GM23338 (cell line): ENCODE measurements at regions not wholly inside any gene's neighbourhood (a gene's known extent, or its start where the extent isn't known, plus 50 kb on each side); places are given as distances from the start of the nearest gene placed in this dataset.

Source experiments
- ATAC-seq: fragments of 200-7000 bp; cut with Tn5 transposase; 3 replicates; pipeline ENCODE4 v1.9.1; 2020
- DNase-seq: peaks from one replicate; pipeline ENCODE4 v3.0.0-alpha.2; 2015; ENCODE audit warnings: low spot score
- H2AFZ ChIP-seq: fragments of 200-600 bp; sonication (generic); 2 replicates; pipeline ENCODE4 v1.8.0; 2016; ENCODE audit warnings: antibody characterized with exemption, mild to moderate bottlenecking, moderate library complexity
- H3F3A ChIP-seq: fragments of 200-600 bp; sonication (generic); replicated peaks from 2 replicates; pipeline ENCODE4 v1.8.0; 2017; ENCODE audit warnings: antibody characterized with exemption, mixed run types, low read depth
- H3K27ac ChIP-seq: fragments of 200-600 bp; sonication (generic); 2 replicates; pipeline ENCODE4 v1.6.1; 2016; ENCODE audit warnings: low read depth
- H3K27me3 ChIP-seq: fragments of 200-600 bp; sonication (generic); 2 replicates; pipeline ENCODE4 v1.8.0; 2016; ENCODE audit warnings: mild to moderate bottlenecking, mixed run types, moderate library complexity; ENCODE audit not compliant: insufficient read depth
- H3K36me3 ChIP-seq: fragments of 200-600 bp; sonication (generic); 2 replicates; pipeline ENCODE4 v1.8.0; 2016; ENCODE audit warnings: mild to moderate bottlenecking; ENCODE audit not compliant: insufficient read depth
- H3K4me1 ChIP-seq: fragments of 200-600 bp; sonication (generic); 2 replicates; pipeline ENCODE4 v1.8.0; 2016; ENCODE audit warnings: mild to moderate bottlenecking, moderate library complexity; ENCODE audit not compliant: insufficient read depth
- H3K4me2 ChIP-seq: fragments of 200-600 bp; sonication (generic); 2 replicates; pipeline ENCODE4 v1.7.1; 2017; ENCODE audit warnings: mixed run types
- H3K4me3 ChIP-seq: fragments of 200-600 bp; sonication (generic); 2 replicates; pipeline ENCODE4 v1.6.1; 2016; ENCODE audit warnings: mixed run types
- H3K79me2 ChIP-seq: fragments of 200-600 bp; sonication (generic); replicated peaks from 2 replicates; pipeline ENCODE4 v1.8.0; 2017; ENCODE audit warnings: mild to moderate bottlenecking; ENCODE audit not compliant: insufficient read depth
- H3K9me2 ChIP-seq: fragments of 200-600 bp; sonication (generic); 2 replicates; pipeline ENCODE4 v1.8.0; 2017; ENCODE audit not compliant: insufficient read depth
- H4K20me1 ChIP-seq: fragments of 200-600 bp; sonication (generic); replicated peaks from 2 replicates; pipeline ENCODE4 v1.8.0; 2017; ENCODE audit warnings: mild to moderate bottlenecking; ENCODE audit not compliant: insufficient read depth
- H3K27ac Mint-ChIP-seq: 2 replicates; pipeline ENCODE4 v1.8.0; 2020; ENCODE audit warnings: inconsistent platforms, mild to moderate bottlenecking, moderate library complexity, mixed read lengths
- H3K27me3 Mint-ChIP-seq: 3 replicates; pipeline ENCODE4 v1.8.0; 2022; ENCODE audit warnings: low read depth, mild to moderate bottlenecking, moderate library complexity, mixed read lengths, inconsistent platforms; ENCODE audit not compliant: insufficient read depth, poor library complexity
- H3K36me3 Mint-ChIP-seq: 3 replicates; pipeline ENCODE4 v1.8.0; 2021; ENCODE audit warnings: low read depth, mild to moderate bottlenecking, inconsistent platforms, moderate library complexity, mixed read lengths
- H3K4me1 Mint-ChIP-seq: 3 replicates; pipeline ENCODE4 v1.8.0; 2020; ENCODE audit warnings: mild to moderate bottlenecking, inconsistent platforms, mixed read lengths
- H3K4me3 Mint-ChIP-seq: 3 replicates; pipeline ENCODE4 v1.8.0; 2021; ENCODE audit warnings: moderate library complexity, mild to moderate bottlenecking, inconsistent platforms, mixed read lengths
- H3K9me3 Mint-ChIP-seq: 3 replicates; pipeline ENCODE4 v1.8.0; 2020; ENCODE audit warnings: moderate library complexity, mild to moderate bottlenecking, inconsistent platforms, mixed read lengths
- CREB1 ChIP-seq: fragments of 250-450 bp; sonication (Bioruptor Pico); IDR thresholded peaks from 2 replicates; pipeline ENCODE4 v1.5.0; 2020; ENCODE audit warnings: low read depth, mild to moderate bottlenecking, moderate library complexity
- EZH2 ChIP-seq: fragments of 200-600 bp; sonication (generic); IDR thresholded peaks from one replicate; pipeline ENCODE4 v1.8.0; 2017; ENCODE audit warnings: antibody characterized with exemption, mild to moderate bottlenecking, low read depth; ENCODE audit not compliant: unreplicated experiment
- EZH2phosphoT487 ChIP-seq: fragments of 200-600 bp; sonication (generic); IDR thresholded peaks from one replicate; pipeline ENCODE4 v1.8.1; 2018; ENCODE audit warnings: antibody characterized with exemption; ENCODE audit not compliant: unreplicated experiment
- JUNB ChIP-seq: IDR thresholded peaks from one replicate; pipeline ENCODE4 v1.6.1; 2016; ENCODE audit warnings: antibody characterized with exemption; ENCODE audit not compliant: unreplicated experiment
- POLR2AphosphoS5 ChIP-seq: IDR thresholded peaks from 2 replicates; pipeline ENCODE4 v1.6.1; 2016; ENCODE audit warnings: antibody characterized with exemption, low read depth
- STAT1 ChIP-seq: IDR thresholded peaks from one replicate; pipeline ENCODE4 v1.6.1; 2016; ENCODE audit warnings: antibody characterized with exemption; ENCODE audit not compliant: unreplicated experiment
- ZNF331 ChIP-seq: fragments of 250-450 bp; sonication (Bioruptor Pico); IDR thresholded peaks from 2 replicates; pipeline ENCODE4 v1.5.0; 2020; ENCODE audit warnings: low read depth, mild to moderate bottlenecking, moderate library complexity
- TF ChIP-seq, protein P1 (sequence below): IDR thresholded peaks from one replicate; pipeline ENCODE4 v1.6.1; 2018; ENCODE audit warnings: antibody characterized with exemption; ENCODE audit not compliant: unreplicated experiment
- TF ChIP-seq, protein P2 (sequence below): IDR thresholded peaks from 2 replicates; pipeline ENCODE4 v1.6.1; 2016; ENCODE audit warnings: antibody characterized with exemption

DNA sequence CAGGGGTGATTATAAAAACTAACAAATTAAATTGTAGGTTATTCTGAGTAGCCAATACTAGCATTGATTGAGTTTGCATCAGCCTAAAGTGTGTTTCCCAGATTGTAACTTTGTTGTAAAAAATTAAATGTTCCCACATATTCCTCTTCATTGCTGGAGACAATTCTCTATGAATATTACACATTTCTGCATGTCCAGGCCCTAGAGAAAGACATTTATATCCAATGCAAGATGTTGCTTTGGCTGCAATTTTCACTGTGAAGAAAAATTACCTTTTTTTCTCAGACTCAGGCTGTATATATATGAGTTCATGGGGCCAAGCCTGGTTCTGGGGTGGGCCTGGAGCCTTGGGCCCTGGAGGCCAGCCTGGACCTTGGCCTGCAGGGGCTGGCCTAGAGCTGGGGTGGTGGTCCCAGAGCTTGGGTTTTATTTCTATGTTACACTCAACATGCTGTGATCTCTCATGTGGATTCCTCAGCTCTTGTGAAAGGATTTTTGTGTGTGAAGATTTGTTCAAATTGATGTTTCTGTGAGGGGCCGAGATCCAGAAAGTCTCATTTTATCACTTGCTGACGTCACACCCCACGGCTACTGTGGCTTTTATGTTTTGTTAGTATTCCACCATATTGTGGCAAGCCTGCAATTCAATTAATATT lies 232.5 kb downstream of the SPATA31A1 start:
- Histone ChIP-seq H2AFZ (peak overlapping the region; percentile 43; the same call in 1 of the 2 replicates), H3K27me3 (no peaks in the 10 kb centered on the region), H3K9me2 (no peaks in the 10 kb centered on the region), H3K4me2 (no peak overlapping the region), H3K4me3 (no peak overlapping the region), H3K79me2 (no peaks in the 10 kb centered on the region), H3K36me3 (no peaks in the 10 kb centered on the region), H3K27ac (no peak overlapping the region), H3K4me1 (0 out of 2 replicates have a peak, but pooled peaks cover 4% of the 10 kb centered on the region), H4K20me1 (no peaks in the 10 kb centered on the region), H3F3A (no peaks in the 10 kb centered on the region)
- H3K9me3 Mint-ChIP-seq = no peaks in the 10 kb centered on the region; the same call in 2 of the 3 replicates
- H3K4me1 Mint-ChIP-seq = no peaks in the 10 kb centered on the region
- H3K27me3 Mint-ChIP-seq = peaks cover 1% of the 10 kb centered on the region
- no peak overlapping the region for H3K27ac Mint-ChIP-seq
- no peak for DNase-seq
- no peak overlapping the region for H3K4me3 Mint-ChIP-seq
- no peak for TF ChIP-seq POLR2AphosphoS5
- TF ChIP-seq CREB1 (CRISPR knock-in tag) = no peak
- TF ChIP-seq, protein P1, sequence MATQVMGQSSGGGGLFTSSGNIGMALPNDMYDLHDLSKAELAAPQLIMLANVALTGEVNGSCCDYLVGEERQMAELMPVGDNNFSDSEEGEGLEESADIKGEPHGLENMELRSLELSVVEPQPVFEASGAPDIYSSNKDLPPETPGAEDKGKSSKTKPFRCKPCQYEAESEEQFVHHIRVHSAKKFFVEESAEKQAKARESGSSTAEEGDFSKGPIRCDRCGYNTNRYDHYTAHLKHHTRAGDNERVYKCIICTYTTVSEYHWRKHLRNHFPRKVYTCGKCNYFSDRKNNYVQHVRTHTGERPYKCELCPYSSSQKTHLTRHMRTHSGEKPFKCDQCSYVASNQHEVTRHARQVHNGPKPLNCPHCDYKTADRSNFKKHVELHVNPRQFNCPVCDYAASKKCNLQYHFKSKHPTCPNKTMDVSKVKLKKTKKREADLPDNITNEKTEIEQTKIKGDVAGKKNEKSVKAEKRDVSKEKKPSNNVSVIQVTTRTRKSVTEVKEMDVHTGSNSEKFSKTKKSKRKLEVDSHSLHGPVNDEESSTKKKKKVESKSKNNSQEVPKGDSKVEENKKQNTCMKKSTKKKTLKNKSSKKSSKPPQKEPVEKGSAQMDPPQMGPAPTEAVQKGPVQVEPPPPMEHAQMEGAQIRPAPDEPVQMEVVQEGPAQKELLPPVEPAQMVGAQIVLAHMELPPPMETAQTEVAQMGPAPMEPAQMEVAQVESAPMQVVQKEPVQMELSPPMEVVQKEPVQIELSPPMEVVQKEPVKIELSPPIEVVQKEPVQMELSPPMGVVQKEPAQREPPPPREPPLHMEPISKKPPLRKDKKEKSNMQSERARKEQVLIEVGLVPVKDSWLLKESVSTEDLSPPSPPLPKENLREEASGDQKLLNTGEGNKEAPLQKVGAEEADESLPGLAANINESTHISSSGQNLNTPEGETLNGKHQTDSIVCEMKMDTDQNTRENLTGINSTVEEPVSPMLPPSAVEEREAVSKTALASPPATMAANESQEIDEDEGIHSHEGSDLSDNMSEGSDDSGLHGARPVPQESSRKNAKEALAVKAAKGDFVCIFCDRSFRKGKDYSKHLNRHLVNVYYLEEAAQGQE = no peak
- H3K36me3 Mint-ChIP-seq = no peaks in the 10 kb centered on the region
- ATAC-seq = no peak

DNA sequence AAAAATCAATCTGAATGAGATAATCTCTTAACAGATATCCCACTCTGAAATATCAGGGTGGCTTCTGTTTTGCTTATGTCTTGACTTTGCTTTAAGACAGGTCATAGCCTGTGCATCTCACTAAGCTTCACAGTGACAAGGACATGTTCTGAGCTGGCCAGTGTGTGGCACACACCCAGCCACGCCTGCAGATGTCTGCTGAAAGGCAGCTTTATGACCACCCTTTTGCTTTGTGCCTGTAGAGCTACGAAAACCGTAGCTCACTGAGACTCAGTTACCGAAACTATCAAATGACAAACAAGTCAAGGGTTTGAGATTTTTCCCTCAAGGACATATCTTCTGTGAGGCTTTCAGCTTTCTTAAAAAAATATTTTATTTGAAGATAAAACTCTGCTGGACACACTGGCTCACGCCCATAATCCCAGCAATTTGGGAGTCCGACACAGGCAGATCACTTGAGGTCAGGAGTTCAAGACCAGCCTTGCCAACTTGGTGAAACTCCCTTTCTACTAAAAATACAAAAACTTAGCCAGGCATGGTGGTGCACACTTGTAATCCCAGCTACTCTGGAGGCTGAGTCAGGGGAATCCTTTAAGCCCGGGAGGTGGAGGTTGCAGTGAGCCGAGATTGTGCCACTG lies 233.2 kb downstream of the SPATA31A1 start:
- no peak for ATAC-seq
- H3K4me2 ChIP-seq = no peak overlapping the region
- no peaks in the 10 kb centered on the region for H3K79me2 ChIP-seq
- no peak overlapping the region for H3K27ac ChIP-seq
- peak overlapping the region; percentile 43; the same call in 1 of the 2 replicates for H2AFZ ChIP-seq
- H3K27me3 ChIP-seq = no peaks in the 10 kb centered on the region
- H3K36me3 ChIP-seq = no peaks in the 10 kb centered on the region
- Mint-ChIP-seq H3K27me3 (peaks cover 1% of the 10 kb centered on the region), H3K4me3 (no peak overlapping the region), H3K9me3 (no peaks in the 10 kb centered on the region; the same call in 2 of the 3 replicates), H3K27ac (no peak overlapping the region), H3K36me3 (no peaks in the 10 kb centered on the region), H3K4me1 (no peaks in the 10 kb centered on the region)
- no peaks in the 10 kb centered on the region for H3K4me1 ChIP-seq
- H3F3A ChIP-seq = no peaks in the 10 kb centered on the region
- no peak for DNase-seq
- no peaks in the 10 kb centered on the region for H4K20me1 ChIP-seq
- H3K4me3 ChIP-seq = no peak overlapping the region
- no peaks in the 10 kb centered on the region for H3K9me2 ChIP-seq
- TF ChIP-seq EZH2 = no peak
- TF ChIP-seq STAT1 = no peak
- TF ChIP-seq JUNB = no peak
- TF ChIP-seq ZNF331 = no peak
- no peak for TF ChIP-seq EZH2phosphoT487
- TF ChIP-seq, protein P2, sequence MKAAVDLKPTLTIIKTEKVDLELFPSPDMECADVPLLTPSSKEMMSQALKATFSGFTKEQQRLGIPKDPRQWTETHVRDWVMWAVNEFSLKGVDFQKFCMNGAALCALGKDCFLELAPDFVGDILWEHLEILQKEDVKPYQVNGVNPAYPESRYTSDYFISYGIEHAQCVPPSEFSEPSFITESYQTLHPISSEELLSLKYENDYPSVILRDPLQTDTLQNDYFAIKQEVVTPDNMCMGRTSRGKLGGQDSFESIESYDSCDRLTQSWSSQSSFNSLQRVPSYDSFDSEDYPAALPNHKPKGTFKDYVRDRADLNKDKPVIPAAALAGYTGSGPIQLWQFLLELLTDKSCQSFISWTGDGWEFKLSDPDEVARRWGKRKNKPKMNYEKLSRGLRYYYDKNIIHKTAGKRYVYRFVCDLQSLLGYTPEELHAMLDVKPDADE = no peak
- TF ChIP-seq CREB1 (CRISPR knock-in tag) = no peak
- TF ChIP-seq, protein P1 = no peak
- TF ChIP-seq POLR2AphosphoS5 = no peak
